ENCODE measurements at regions not wholly inside any gene's neighbourhood (a gene's known extent, or its start where the extent isn't known, plus 50 kb on each side); places are given as distances from the start of the nearest gene placed in this dataset.
"Not testable (repeated sequence)": the region's sequence is repeated elsewhere in the genome, so short reads cannot be mapped to it uniquely, and the experiment has no call there.

DNA sequence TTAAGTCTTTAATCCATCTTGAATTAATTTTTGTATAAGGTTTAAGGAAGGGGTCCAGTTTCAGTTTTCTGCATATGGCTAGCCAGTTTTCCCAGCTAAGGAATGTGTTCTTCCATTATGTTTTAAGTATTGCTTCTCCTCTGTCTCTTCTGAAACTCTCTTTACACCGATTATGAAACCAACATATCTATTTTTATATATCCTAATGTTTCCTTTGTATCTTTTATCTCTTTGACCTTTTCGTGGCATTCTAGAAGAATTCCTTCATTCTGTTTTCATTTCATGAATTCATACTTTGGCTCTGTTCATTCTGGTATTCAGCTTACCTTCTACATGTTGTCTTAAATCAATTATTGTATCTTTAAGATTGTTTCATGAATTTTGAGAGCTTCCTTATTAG lies 697.0 kb upstream of the ACVR2A start:
- CTCF ChIA-PET = no interaction called here
- H3K27me3 Mint-ChIP-seq = no peaks in the 10 kb centered on the region
- Histone ChIP-seq H2AFZ (ENCODE audit: insufficient read depth, low read depth, low read length, poor library complexity, severe bottlenecking) (no peak overlapping the region), H3K4me3 (ENCODE audit: control extremely low read depth in 1 of 5, extremely low read depth in 1 of 5, insufficient read depth in 1 of 5, low read depth in 2 of 5, low read length in 4 of 5) (no peak overlapping the region), H3K27me3 (replicated peaks in 1 of 4; ENCODE audit: control extremely low read depth in 1 of 4, control insufficient read depth in 3 of 4, insufficient read depth in 4 of 4, low read length in 3 of 4) (no peaks in the 10 kb centered on the region), H3K4me1 (ENCODE audit: control insufficient read depth in 2 of 2, insufficient read depth in 2 of 2, low read length in 2 of 2) (no peaks in the 10 kb centered on the region), H4K20me1 (ENCODE audit: control insufficient read depth, insufficient read depth, low read length, poor library complexity, severe bottlenecking) (no peaks in the 10 kb centered on the region), H3K9ac (ENCODE audit: low read length) (no peak overlapping the region), H3K4me2 (replicated peaks; ENCODE audit: low read depth, low read length, poor library complexity, severe bottlenecking) (no peak overlapping the region), H3K27ac (ENCODE audit: low read length in 2 of 2) (no peak overlapping the region), H3K36me3 (replicated peaks in 1 of 2; ENCODE audit: control extremely low read depth in 1 of 2, control insufficient read depth in 1 of 2, extremely low read depth in 1 of 2, insufficient read depth in 2 of 2, low read length in 1 of 2) (no peaks in the 10 kb centered on the region), H3K9me3 (ENCODE audit: control extremely low read depth in 1 of 3, control insufficient read depth in 2 of 3, insufficient read depth in 1 of 3, low read length in 2 of 3) (peaks cover 0 to 11% (median 0%) of the 10 kb centered on the region in 3 donors), H3K79me2 (ENCODE audit: control insufficient read depth, insufficient read depth, low read length) (no peaks in the 10 kb centered on the region)
- no peak overlapping the region for H3K27ac Mint-ChIP-seq
- H3K4me1 Mint-ChIP-seq = no peaks in the 10 kb centered on the region
- DNase-seq (no peak), ATAC-seq (ENCODE audit: low read depth) (no peak)
- no peak overlapping the region for H3K4me3 Mint-ChIP-seq
- no CpG with 5 or more reads among the region's 2 CpGs for WGBS (ENCODE audit: insufficient coverage)
- intact Hi-C loops (cut with micrococcal nuclease) = no loop called here
- H3K9me3 Mint-ChIP-seq (ENCODE audit: insufficient read depth) = no peaks in the 10 kb centered on the region
- TF ChIP-seq, protein P1, sequence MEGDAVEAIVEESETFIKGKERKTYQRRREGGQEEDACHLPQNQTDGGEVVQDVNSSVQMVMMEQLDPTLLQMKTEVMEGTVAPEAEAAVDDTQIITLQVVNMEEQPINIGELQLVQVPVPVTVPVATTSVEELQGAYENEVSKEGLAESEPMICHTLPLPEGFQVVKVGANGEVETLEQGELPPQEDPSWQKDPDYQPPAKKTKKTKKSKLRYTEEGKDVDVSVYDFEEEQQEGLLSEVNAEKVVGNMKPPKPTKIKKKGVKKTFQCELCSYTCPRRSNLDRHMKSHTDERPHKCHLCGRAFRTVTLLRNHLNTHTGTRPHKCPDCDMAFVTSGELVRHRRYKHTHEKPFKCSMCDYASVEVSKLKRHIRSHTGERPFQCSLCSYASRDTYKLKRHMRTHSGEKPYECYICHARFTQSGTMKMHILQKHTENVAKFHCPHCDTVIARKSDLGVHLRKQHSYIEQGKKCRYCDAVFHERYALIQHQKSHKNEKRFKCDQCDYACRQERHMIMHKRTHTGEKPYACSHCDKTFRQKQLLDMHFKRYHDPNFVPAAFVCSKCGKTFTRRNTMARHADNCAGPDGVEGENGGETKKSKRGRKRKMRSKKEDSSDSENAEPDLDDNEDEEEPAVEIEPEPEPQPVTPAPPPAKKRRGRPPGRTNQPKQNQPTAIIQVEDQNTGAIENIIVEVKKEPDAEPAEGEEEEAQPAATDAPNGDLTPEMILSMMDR (IDR thresholded peaks at IDR 0.05) = no peak
- TF ChIP-seq EZH2 (IDR thresholded peaks at IDR 0.05; ENCODE audit: borderline replicate concordance, insufficient read depth, low read depth, low read length, poor library complexity, severe bottlenecking) = no peak
- POLR2A ChIA-PET = no interaction called here

DNA sequence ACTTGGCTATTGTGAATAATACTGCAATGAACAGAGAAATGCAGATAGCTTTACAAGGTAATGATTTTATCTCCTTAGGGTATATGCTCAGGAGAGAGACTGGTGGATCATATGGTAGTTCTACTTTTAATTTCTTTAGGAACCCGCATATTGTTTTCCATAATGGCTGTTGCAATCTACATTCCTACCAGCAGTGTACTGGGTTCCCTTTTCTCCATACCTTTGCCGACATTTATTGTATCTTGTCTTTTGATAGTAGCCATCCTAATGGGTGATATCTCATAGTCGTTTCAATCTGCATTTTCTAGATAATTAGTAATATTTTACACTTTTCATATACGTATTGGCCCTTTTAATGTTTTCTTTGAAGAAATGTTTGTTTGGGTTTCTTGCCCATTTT lies 702.9 kb upstream of the ACVR2A start:
- Mint-ChIP-seq H3K27ac (no peak overlapping the region), H3K9me3 (ENCODE audit: insufficient read depth) (no peaks in the 10 kb centered on the region), H3K4me3 (no peak overlapping the region), H3K4me1 (no peaks in the 10 kb centered on the region), H3K27me3 (no peaks in the 10 kb centered on the region)
- DNase-seq (no peak), ATAC-seq (ENCODE audit: low read depth) (no peak)
- TF ChIP-seq, protein P1 (IDR thresholded peaks at IDR 0.05) = no peak
- no peak for TF ChIP-seq EZH2 (IDR thresholded peaks at IDR 0.05; ENCODE audit: borderline replicate concordance, insufficient read depth, low read depth, low read length, poor library complexity, severe bottlenecking)
- H3K27me3 ChIP-seq (replicated peaks in 1 of 4; ENCODE audit: control extremely low read depth in 1 of 4, control insufficient read depth in 3 of 4, insufficient read depth in 4 of 4, low read length in 3 of 4) = no peaks in the 10 kb centered on the region
- CTCF ChIA-PET = no interaction called here
- no peaks in the 10 kb centered on the region for H3K4me1 ChIP-seq (ENCODE audit: control insufficient read depth in 2 of 2, insufficient read depth in 2 of 2, low read length in 2 of 2)
- H3K79me2 ChIP-seq (ENCODE audit: control insufficient read depth, insufficient read depth, low read length) = no peaks in the 10 kb centered on the region
- H3K27ac ChIP-seq (ENCODE audit: low read length in 2 of 2) = no peak overlapping the region
- H3K9me3 ChIP-seq (ENCODE audit: control extremely low read depth in 1 of 3, control insufficient read depth in 2 of 3, insufficient read depth in 1 of 3, low read length in 2 of 3) = no peaks in the 10 kb centered on the region
- no peak overlapping the region for H2AFZ ChIP-seq (ENCODE audit: insufficient read depth, low read depth, low read length, poor library complexity, severe bottlenecking)
- no peak overlapping the region for H3K9ac ChIP-seq (ENCODE audit: low read length)
- H3K4me3 ChIP-seq (ENCODE audit: control extremely low read depth in 1 of 5, extremely low read depth in 1 of 5, insufficient read depth in 1 of 5, low read depth in 2 of 5, low read length in 4 of 5) = no peak overlapping the region
- POLR2A ChIA-PET = no interaction called here
- no peaks in the 10 kb centered on the region for H4K20me1 ChIP-seq (ENCODE audit: control insufficient read depth, insufficient read depth, low read length, poor library complexity, severe bottlenecking)
- H3K36me3 ChIP-seq (replicated peaks in 1 of 2; ENCODE audit: control extremely low read depth in 1 of 2, control insufficient read depth in 1 of 2, extremely low read depth in 1 of 2, insufficient read depth in 2 of 2, low read length in 1 of 2) = no peaks in the 10 kb centered on the region
- H3K4me2 ChIP-seq (replicated peaks; ENCODE audit: low read depth, low read length, poor library complexity, severe bottlenecking) = no peak overlapping the region
- intact Hi-C loops (cut with micrococcal nuclease) = no loop called here
- no CpG with 5 or more reads among the region's 4 CpGs for WGBS (ENCODE audit: insufficient coverage)

DNA sequence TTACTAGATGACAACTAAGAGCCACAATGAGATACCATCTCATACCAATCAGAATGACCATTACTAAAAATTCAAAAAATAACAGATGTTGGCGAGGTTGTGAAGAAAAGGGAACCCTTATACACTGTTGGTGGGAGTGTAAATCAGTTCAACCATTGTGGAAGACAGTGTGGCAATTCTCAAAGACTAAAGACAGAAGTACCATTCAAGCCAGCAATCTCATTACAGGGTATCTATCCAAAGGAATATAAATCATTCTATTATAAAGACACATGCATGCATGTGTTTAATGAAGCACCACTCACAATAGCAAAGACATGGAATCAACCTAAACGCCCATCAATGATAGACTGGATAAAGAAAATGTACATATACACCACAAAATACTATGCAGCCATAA lies 705.1 kb upstream of the ACVR2A start:
- H3K4me2 ChIP-seq (replicated peaks; ENCODE audit: low read depth, low read length, poor library complexity, severe bottlenecking); H3K4me3 ChIP-seq (ENCODE audit: control extremely low read depth in 1 of 5, extremely low read depth in 1 of 5, insufficient read depth in 1 of 5, low read depth in 2 of 5, low read length in 4 of 5); H4K20me1 ChIP-seq (ENCODE audit: control insufficient read depth, insufficient read depth, low read length, poor library complexity, severe bottlenecking); H3K27ac Mint-ChIP-seq; H3K79me2 ChIP-seq (ENCODE audit: control insufficient read depth, insufficient read depth, low read length); H3K4me1 Mint-ChIP-seq; H3K9ac ChIP-seq (ENCODE audit: low read length); H3K27ac ChIP-seq (ENCODE audit: low read length in 2 of 2); H3K9me3 Mint-ChIP-seq (ENCODE audit: insufficient read depth); ATAC-seq (ENCODE audit: low read depth); intact Hi-C loops (cut with micrococcal nuclease); H2AFZ ChIP-seq (ENCODE audit: insufficient read depth, low read depth, low read length, poor library complexity, severe bottlenecking); H3K36me3 ChIP-seq (replicated peaks in 1 of 2; ENCODE audit: control extremely low read depth in 1 of 2, control insufficient read depth in 1 of 2, extremely low read depth in 1 of 2, insufficient read depth in 2 of 2, low read length in 1 of 2); H3K4me3 Mint-ChIP-seq; H3K27me3 ChIP-seq (replicated peaks in 1 of 4; ENCODE audit: control extremely low read depth in 1 of 4, control insufficient read depth in 3 of 4, insufficient read depth in 4 of 4, low read length in 3 of 4); CTCF ChIA-PET; H3K9me3 ChIP-seq (ENCODE audit: control extremely low read depth in 1 of 3, control insufficient read depth in 2 of 3, insufficient read depth in 1 of 3, low read length in 2 of 3); POLR2A ChIA-PET; DNase-seq; H3K4me1 ChIP-seq (ENCODE audit: control insufficient read depth in 2 of 2, insufficient read depth in 2 of 2, low read length in 2 of 2); H3K27me3 Mint-ChIP-seq: not testable (repeated sequence)
- WGBS (ENCODE audit: insufficient coverage) = no CpG with 5 or more reads among the region's 2 CpGs
